ENCODE measurements at regions not wholly inside any gene's neighbourhood (a gene's known extent, or its start where the extent isn't known, plus 50 kb on each side); places are given as distances from the start of the nearest gene placed in this dataset.
"Not testable (repeated sequence)": the region's sequence is repeated elsewhere in the genome, so short reads cannot be mapped to it uniquely, and the experiment has no call there.

DNA sequence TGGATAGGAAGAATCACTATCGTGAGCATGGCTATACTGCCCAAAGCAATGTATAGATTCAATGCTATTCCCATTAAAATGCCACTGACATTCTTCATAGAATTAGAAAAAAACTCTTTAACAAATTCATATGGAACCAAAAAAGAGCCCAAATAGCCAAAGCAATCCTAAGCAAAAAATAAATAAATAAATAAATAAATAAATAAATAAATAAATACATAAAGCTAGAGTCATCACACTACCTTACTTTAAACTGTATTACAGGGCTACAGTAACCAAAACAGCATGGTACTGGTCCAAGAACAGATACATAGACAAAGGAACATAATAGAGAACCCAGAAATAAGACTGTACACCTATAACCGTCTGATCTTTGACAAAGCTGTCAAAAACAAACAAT lies 180.4 kb upstream of the CDKN2B start:
- Histone ChIP-seq H3K4me3 (no peak overlapping the region), H3K36me3 (no peaks in the 10 kb centered on the region), H3K4me1 (no peaks in the 10 kb centered on the region), H3K27ac (no peak overlapping the region), H3K27me3 (no peaks in the 10 kb centered on the region), H3K9me3 (no peaks in the 10 kb centered on the region)
- DNase-seq, result no peak
- no peak for TF ChIP-seq POLR2A (IDR thresholded peaks at IDR 0.05)
- TF ChIP-seq CTCF (IDR thresholded peaks at IDR 0.05), result no peak
- intact Hi-C loops (cut with DNase I), result no loop called here
- WGBS, 2 donors, result 65 to 68% methylated on average over 2 of the region's 2 CpGs

DNA sequence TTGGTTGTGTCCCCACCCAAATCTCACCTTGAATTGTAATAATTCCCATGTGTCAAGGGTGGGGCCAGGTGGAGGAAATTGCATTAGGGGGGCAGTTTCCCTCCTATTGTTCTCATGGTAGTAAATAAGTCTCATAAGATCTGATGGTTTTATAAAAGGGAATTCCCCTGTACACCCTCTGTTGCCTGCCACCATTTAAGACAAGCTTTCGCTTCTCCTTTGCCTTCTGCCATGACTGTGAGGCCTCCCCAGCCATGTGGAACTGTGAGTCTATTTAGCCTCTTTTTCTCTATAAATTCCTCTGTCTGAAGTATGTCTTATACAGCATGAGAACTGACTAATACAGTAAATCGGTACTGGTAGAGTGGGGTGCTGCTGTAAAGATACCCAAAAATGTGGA lies 187.9 kb upstream of the CDKN2B start:
- H3K4me3 ChIP-seq; H3K36me3 ChIP-seq; intact Hi-C loops (cut with DNase I): not testable (repeated sequence)

DNA sequence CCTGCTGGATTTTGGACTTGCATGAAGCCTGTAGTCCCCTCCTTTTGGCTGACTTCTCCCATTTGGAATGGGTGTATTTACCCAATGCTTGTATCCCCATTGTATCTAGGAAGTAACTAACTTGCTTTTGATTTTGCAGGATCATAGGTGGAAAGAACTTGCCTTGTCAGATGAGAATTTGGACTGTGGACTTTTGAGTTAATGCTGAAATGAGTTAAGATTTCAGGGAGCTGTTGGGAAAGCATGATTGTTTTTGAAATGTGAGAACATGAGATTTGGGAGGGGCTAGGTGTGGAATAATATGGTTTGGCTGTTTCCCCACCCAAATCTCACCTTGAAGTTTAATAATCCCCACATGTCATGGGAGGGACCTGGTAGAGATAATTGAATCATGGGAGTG lies 189.6 kb upstream of the CDKN2B start:
- peaks cover 2 to 4% (median 3%) of the 10 kb centered on the region in 3 donors for H3K4me1 ChIP-seq
- H3K36me3 ChIP-seq, result no peaks in the 10 kb centered on the region
- H3K9me3 ChIP-seq, result no peaks in the 10 kb centered on the region
- intact Hi-C loops (cut with DNase I), result no loop called here
- H3K27ac ChIP-seq, result no peak overlapping the region
- no peak for DNase-seq
- no peak overlapping the region for H3K4me3 ChIP-seq
- no peak for TF ChIP-seq CTCF (IDR thresholded peaks at IDR 0.05)
- TF ChIP-seq POLR2A (IDR thresholded peaks at IDR 0.05), result no peak
- H3K27me3 ChIP-seq, result peaks cover 0 to 10% (median 0%) of the 10 kb centered on the region in 4 donors

More for the DNA sequence above, 187.9 kb upstream of the CDKN2B start:
- WGBS, 2 donors, result 55 to 79% methylated on average over 2 of the region's 2 CpGs
- not testable (repeated sequence) for H3K9me3 ChIP-seq, DNase-seq, H3K27ac ChIP-seq, H3K27me3 ChIP-seq, H3K4me1 ChIP-seq

GRCh38 chr9:22201256-22201655 lies 192.2 kb upstream of the CDKN2B start:
- TF ChIP-seq CTCF (IDR thresholded peaks at IDR 0.05), result no peak
- TF ChIP-seq POLR2A (IDR thresholded peaks at IDR 0.05), result no peak
- Histone ChIP-seq H3K4me3 (no peak overlapping the region), H3K4me1 (peaks cover 6 to 8% (median 7%) of the 10 kb centered on the region in 3 donors), H3K27ac (no peak overlapping the region), H3K36me3 (no peaks in the 10 kb centered on the region), H3K27me3 (peaks cover 0 to 10% (median 0%) of the 10 kb centered on the region in 4 donors), H3K9me3 (no peaks in the 10 kb centered on the region)
- no peak for DNase-seq
- WGBS, 2 donors, result 75 to 82% methylated on average over 1 of the region's 1 CpG
- intact Hi-C loops (cut with DNase I), result no loop called here

DNA sequence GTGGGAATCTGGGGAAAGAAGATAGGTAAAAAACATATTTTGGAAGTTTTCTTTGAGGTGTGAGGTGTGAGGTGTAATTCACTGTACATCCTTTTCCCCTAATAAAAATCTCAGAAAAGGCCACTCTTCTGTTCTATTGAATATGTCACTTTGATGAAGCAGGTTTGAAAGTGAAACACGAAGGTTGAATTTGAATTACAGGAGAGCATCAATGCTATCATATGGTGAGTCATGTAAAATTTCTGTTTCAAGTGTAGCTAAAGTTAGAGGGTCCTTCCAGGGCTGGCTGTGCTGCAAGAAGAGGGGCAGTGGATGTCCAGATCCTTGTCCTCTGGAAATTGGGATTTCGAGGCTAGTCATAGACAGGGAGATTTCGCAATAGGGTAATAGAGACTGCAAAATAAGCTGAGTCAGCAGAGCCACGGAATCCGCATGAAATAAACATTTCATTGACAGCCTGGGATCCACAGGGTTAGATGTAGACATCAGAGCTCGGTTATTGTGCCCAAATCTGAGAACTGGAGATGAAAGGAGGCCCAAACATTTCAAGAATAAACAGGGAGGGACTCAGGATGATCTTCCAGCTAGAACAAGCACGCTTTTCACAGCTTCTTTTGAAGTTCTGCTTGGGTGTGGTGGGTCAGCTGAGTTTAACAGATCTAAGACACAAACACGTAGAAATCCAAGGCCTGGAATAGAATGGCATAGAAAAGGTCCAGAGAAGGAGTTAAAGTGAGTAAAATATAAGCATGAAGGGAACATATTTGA lies 194.4 kb upstream of the CDKN2B start:
- Histone ChIP-seq H3K27ac (no peak overlapping the region), H3K9me3 (no peaks in the 10 kb centered on the region), H3K36me3 (no peaks in the 10 kb centered on the region), H3K4me3 (no peak overlapping the region), H3K27me3 (peaks cover 0 to 10% (median 0%) of the 10 kb centered on the region in 4 donors), H3K4me1 (peaks cover 6 to 11% (median 8%) of the 10 kb centered on the region in 3 donors)
- intact Hi-C loops (cut with DNase I), result no loop called here
- TF ChIP-seq CTCF (IDR thresholded peaks at IDR 0.05) (no peak), POLR2A (IDR thresholded peaks at IDR 0.05) (no peak)
- WGBS, 2 donors, result 34 to 43% methylated on average over 8 of the region's 8 CpGs
- no peak for DNase-seq

Measured in esophagus squamous epithelium (tissue), 5 donors.